GM19035 (cell line): ENCODE measurements at regions not wholly inside any gene's neighbourhood (a gene's known extent, or its start where the extent isn't known, plus 50 kb on each side); places are given as distances from the start of the nearest gene placed in this dataset.
"Not testable (repeated sequence)": the region's sequence is repeated elsewhere in the genome, so short reads cannot be mapped to it uniquely, and the experiment has no call there.

Source experiments
- ATAC-seq: cut with Tn5 transposase; IDR thresholded peaks from one replicate; pipeline ENCODE4 v1.9.1; 2021; ENCODE audit not compliant: unreplicated experiment

- ATAC-seq: no peak
Observed at GRCh38 chr13:69649063-69649392, 458.6 kb upstream of the ATXN8OS start.

- ATAC-seq: no peak
Observed at GRCh38 chr13:69648340-69649062, 459.1 kb upstream of the ATXN8OS start.

GRCh38 chr13:69644447-69644846 lies 463.2 kb upstream of the ATXN8OS start:
- ATAC-seq: no peak

DNA sequence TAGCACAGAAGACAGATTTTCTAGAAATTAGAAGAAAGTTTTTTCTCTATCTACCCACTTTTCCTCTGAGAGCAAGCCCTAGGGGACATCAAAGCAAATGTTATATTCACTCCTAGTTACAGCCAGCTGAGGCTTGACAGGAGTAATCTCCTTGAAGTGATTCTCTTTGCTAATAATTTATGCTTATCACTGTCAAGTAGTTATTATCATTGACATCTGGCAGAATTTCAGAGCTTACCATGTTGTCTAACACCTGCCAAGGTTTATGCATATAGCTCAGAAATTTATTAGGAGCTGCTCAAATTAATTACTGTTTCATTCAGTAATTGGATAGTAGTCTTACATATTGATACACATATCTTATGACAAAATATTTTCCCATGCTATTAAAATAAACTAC lies 465.9 kb upstream of the ATXN8OS start:
- ATAC-seq: no peak

DNA sequence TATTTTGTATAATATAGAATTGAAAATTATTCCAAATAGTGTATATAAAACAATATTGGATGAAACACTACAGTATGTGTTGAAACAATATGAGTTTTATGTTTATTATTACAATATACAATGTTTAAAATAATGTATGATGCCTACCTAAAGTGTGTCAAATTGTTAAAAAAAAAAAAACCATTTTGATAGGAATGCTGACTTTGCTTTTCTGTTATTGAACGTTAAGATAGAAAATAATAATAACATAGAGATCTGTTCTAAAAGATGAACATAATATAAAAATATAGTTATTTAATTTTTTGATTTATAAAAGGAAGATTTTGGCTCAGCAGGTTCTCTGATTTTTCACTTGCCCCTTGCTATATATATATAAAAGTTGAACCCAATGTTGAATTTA lies 474.6 kb upstream of the ATXN8OS start:
- no peak for ATAC-seq

DNA sequence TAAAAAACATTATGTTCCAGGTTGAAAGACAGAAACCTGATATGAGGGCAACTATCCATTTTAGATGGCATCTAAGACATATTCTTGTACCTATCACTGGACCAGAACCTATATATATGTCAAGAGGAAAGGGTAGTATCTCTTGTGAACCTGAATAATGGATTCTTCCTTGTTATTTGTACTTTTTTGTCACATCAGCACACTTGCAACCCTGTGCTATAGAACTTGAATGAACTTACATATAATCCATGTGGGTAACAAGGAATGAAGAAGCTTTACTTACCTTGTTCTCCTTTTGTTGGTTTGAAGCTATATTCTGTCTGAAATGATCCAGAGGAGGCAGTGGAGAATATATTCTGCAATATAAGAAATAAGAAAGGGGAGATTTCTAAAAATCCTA lies 483.7 kb upstream of the ATXN8OS start:
- no peak for ATAC-seq

GRCh38 chr13:69619651-69620050 lies 488.0 kb upstream of the ATXN8OS start:
- ATAC-seq: no peak

DNA sequence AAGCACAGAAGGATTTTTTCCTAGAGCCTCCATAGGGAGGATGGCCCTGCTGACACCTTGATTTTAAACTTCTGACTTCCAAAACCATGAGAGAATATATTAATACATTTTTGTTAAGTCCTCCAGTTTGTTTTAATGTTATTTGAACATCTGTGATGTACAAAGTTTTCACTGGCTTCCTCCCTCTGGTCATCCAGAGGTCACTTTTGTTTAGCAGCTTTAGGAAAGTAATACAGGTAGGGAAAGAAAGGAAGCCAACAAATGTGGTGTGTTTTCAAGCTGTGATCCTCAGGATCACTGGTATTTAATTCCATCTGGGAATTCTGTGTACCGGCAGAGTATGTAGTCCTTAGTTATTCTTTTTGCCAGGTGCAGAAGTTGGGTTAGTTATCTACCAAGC lies 488.8 kb upstream of the ATXN8OS start:
- no peak for ATAC-seq

- ATAC-seq: no peak
Observed at GRCh38 chr13:69618393-69618792, 489.2 kb upstream of the ATXN8OS start.

- ATAC-seq: no peak
Observed at GRCh38 chr13:69617587-69617986, 490.0 kb upstream of the ATXN8OS start.

- ATAC-seq: no peak
Observed at GRCh38 chr13:69616396-69616795, 491.2 kb upstream of the ATXN8OS start.

GRCh38 chr13:69615055-69615454 lies 492.6 kb upstream of the ATXN8OS start:
- ATAC-seq: not testable (repeated sequence)

DNA sequence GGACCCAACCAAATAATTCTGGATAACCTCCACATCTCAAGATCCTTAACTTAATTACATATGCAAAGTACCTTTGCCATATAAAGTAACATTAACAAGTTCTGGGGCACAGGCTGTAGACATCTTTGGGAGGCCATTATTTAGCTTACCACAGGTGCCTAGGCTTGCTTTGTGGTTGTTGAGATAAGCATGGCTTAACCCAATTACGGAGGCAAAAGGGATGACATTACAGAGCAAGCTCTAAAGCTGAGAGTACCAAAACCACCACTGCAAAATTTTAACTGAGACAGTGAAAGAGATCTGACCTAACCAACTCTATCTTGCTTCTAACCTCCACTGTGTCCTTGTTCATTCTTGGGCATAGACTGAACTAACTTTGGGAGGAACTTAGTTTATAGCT lies 502.9 kb upstream of the ATXN8OS start:
- ATAC-seq: no peak

DNA sequence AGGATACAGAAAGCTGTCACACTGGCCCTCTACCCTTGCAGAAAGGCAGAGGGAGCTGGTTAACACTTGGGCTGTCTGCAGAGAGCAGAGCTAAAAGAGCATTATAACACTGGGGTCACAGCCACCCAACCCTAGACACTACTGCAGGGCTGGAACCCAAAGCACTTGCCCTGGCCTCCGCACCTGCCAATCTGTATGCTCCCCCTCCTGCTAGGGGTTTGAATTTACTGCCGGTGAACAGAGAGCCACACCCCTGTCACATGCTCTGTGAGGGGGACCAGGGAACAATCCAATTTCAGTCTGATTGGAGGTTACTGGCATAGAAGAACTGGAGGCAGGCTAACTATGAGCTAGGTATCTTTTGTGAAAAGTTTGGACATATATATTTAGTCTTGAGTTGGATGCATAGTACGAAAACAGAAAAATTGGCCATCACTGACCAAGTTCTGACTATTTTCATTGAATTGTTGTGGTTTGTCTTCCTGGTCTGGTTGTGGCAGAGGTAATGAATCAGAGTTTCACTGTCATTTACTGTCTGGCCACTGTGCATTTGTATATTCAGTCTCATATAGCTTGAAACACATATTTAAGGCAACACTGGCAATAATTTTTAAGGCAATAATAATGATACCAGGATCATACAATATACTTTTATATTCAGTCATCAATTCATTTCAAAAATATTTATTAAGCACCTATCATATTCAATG lies 504.3 kb upstream of the ATXN8OS start:
- no peak for ATAC-seq

DNA sequence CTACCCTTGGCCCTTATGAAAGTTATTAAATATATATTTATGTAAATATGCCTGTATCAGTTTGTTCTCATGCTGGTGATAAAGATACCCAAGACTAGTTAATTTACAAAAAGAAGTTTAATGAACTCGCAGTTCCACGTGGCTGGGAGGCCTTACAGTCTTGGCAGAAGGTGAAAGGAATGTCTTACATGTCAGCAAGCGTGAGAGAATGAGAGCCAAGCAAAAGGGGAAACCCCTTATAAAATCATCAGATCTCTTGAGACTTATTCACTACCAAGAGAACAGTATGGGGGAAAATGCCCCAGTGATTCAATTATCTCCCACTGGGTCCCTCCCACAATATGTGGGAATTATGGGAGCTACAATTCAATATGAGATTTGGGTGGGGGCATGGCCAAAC lies 506.0 kb upstream of the ATXN8OS start:
- ATAC-seq: no peak

DNA sequence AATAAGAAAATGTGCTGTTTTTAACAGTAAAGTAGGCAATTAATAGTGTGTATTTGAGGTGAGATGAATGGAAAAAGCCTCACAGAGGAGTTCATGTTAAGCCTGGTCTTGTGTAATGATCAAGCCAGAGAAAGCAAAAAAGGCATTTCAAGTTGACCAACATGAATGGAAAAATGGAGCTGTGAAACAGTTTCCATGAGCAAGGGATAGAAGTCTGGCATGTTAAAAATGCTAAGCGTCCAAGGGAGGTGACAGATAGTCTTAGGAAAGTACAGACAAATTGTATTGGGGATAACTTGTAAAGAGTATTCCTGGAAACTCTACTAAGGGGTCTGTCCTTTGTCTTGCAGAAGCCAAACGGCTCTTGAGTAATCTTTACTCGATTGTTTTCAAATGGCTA lies 506.8 kb upstream of the ATXN8OS start:
- no peak for ATAC-seq

- no peak for ATAC-seq
Observed at GRCh38 chr13:69597088-69597487, 510.5 kb upstream of the ATXN8OS start.

DNA sequence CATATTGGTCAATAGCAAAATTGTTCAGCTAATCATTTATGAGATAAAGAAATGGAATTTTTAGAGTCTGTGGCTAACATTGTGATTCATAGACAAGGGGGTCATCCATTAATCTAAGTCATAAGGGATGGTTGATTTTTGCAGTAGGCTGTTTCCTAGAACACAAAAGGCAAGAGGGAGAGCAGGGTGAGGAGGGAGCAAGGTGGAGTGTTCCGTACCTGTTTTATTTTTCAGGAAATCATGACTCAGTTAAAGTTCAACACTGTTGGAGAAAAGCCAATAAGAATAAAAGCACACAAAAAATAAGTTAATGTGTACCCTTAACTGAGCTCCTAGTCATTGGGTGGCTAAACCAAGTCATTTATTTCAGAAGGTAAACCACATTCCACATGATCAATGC lies 512.4 kb upstream of the ATXN8OS start:
- ATAC-seq: no peak

DNA sequence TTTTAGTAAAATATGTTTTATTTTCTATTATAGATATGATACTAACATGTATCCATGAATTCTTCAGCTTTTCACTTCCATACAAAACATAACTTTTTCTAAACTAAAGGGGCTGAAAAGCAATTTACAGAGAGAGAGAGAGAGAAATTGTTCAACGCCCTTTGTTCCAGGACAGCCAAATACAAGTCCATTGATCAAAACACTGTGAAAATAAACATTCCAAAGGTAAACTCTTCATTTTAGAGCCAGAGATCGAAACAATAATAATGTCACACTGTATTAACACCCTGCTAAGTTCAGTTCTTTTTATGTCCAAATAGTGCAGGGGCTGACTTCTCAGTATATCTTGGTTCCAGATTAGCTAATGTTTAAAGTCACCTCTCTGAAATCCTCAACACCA lies 516.2 kb upstream of the ATXN8OS start:
- no peak for ATAC-seq

DNA sequence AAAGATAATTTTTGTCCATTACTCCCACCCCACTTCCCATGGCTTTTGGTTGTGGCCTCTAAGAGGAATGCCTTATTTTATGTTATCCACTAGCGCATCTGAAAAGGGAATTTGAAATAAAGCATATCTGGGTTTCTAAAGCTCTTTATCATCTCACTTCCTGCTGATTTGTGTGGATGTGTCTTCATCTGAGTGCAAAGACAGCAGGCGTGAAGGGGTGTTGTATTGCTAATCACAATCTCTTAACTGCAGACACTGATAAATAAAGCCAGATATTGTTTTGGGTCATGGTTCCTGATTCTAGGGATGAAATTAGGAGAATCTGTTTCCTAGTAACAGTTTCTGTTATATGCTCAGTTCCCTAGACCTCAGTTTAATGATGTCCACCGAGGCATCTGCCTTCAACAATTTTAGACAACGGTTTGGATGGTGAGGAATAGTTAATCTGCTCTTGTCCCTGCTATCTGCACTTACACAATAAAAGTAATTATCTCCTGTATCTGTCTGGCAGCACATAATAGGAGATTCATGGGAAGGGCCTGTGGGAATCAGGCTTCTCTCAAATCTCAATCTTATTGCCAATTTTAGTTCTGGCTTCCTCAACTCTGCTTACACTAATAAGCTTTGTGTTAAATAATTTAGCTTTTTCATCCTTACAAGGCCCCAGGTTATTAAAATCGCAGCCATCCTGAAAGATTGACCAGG lies 517.9 kb upstream of the ATXN8OS start:
- no peak for ATAC-seq

DNA sequence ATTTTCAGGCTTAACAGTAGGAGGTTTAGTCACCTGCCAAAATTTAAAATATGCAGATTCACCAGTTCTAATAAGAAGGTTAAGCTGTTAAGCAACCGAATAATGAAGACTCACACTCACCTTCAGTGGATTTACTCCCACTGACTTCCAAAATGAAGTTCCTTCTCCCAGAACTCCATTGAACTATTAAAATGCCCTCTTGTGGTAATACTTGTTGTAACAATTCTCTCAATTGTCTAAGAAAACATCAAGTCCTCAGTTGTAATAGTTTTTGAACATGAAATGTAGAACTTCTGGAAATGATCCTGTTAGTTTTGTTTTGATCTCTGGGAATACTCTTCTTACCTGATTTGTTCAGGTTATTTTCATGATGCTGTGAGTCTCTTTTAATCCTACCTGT lies 522.0 kb upstream of the ATXN8OS start:
- ATAC-seq: no peak

GRCh38 chr13:69580255-69580654 lies 527.4 kb upstream of the ATXN8OS start:
- no peak for ATAC-seq
